SIG-M5 treated with dmso at 0.1 percent for 504 hours (cell line): ENCODE measurements at regions not wholly inside any gene's neighbourhood (a gene's known extent, or its start where the extent isn't known, plus 50 kb on each side); places are given as distances from the start of the nearest gene placed in this dataset.

ENCODE experiments used
- DNase-seq: peaks from one replicate; lab custom pipeline; 2025; ENCODE audit not compliant: unreplicated experiment; lab: John Stamatoyannopoulos, UW

GRCh38 chr2:200013906-200014305 is 58.5 kb downstream of the MAIP1 start:
- no peak for DNase-seq

GRCh38 chr2:200021449-200022114 is 66.2 kb downstream of the MAIP1 start:
- DNase-seq, result no peak

GRCh38 chr2:200022511-200022910 is 67.1 kb downstream of the MAIP1 start:
- no peak for DNase-seq

- DNase-seq, result no peak
These were observed 68.2 kb downstream of the MAIP1 start for GRCh38 chr2:200023570-200023969.

GRCh38 chr2:200025717-200026116 is 70.3 kb downstream of the MAIP1 start:
- DNase-seq, result no peak

- DNase-seq, result no peak
These were observed 71.2 kb downstream of the MAIP1 start for GRCh38 chr2:200026332-200027230.

- no peak for DNase-seq
These were observed 73.6 kb downstream of the MAIP1 start for GRCh38 chr2:200028998-200029397.

GRCh38 chr2:200032895-200033294 is 77.5 kb downstream of the MAIP1 start:
- DNase-seq, result no peak

GRCh38 chr2:200033929-200034328 is 78.5 kb downstream of the MAIP1 start:
- no peak for DNase-seq

- no peak for DNase-seq
These were observed 79.4 kb downstream of the MAIP1 start for GRCh38 chr2:200034816-200035215.

GRCh38 chr2:200039724-200040650 is 84.6 kb downstream of the MAIP1 start:
- no peak for DNase-seq

GRCh38 chr2:200040831-200041230 is 85.4 kb downstream of the MAIP1 start:
- DNase-seq, result no peak

GRCh38 chr2:200041639-200042038 is 86.3 kb downstream of the MAIP1 start:
- no peak for DNase-seq

- no peak for DNase-seq
These were observed 86.8 kb downstream of the MAIP1 start for GRCh38 chr2:200042102-200042735.

- no peak for DNase-seq
These were observed 87.6 kb downstream of the MAIP1 start for GRCh38 chr2:200042944-200043343.

- no peak for DNase-seq
These were observed 89.1 kb downstream of the MAIP1 start for GRCh38 chr2:200044453-200044852.

- DNase-seq, result no peak
These were observed 93.0 kb downstream of the MAIP1 start for GRCh38 chr2:200048421-200048820.

- no peak for DNase-seq
These were observed 93.7 kb downstream of the MAIP1 start for GRCh38 chr2:200049086-200049485.

GRCh38 chr2:200050921-200051610 is 95.7 kb downstream of the MAIP1 start:
- no peak for DNase-seq

GRCh38 chr2:200051611-200051945 is 96.2 kb downstream of the MAIP1 start:
- no peak for DNase-seq
